Loucy (cell line): ENCODE measurements at regions not wholly inside any gene's neighbourhood (a gene's known extent, or its start where the extent isn't known, plus 50 kb on each side); places are given as distances from the start of the nearest gene placed in this dataset.
"Not testable (repeated sequence)": the region's sequence is repeated elsewhere in the genome, so short reads cannot be mapped to it uniquely, and the experiment has no call there.

ENCODE experiments used
- CTCF ChIP-seq: fragments of 200-600 bp; sonication (generic); conservative IDR thresholded peaks from 2 replicates; pipeline ENCODE4 v1.5.1; 2014; ENCODE audit warnings: mild to moderate bottlenecking, antibody characterized with exemption, low read length
- EZH2phosphoT487 ChIP-seq: fragments of 200-600 bp; IDR thresholded peaks from 2 replicates; pipeline ENCODE4 v1.6.1; 2018; ENCODE audit warnings: antibody characterized with exemption, mild to moderate bottlenecking, moderate library complexity, borderline replicate concordance

- not testable (repeated sequence) for TF ChIP-seq CTCF, EZH2phosphoT487
Observed at GRCh38 chr12:46617737-46618136, 208.1 kb downstream of the SLC38A4 start.
